ENCODE measurements at regions not wholly inside any gene's neighbourhood (a gene's known extent, or its start where the extent isn't known, plus 50 kb on each side); places are given as distances from the start of the nearest gene placed in this dataset.

GRCh38 chr6:92072387-92072786, 1347.0 kb downstream of the EPHA7 start:
- H3K9me3 ChIP-seq = no peaks in the 10 kb centered on the region
- DNase-seq (no peak), ATAC-seq (no peak)
- no peaks in the 10 kb centered on the region for H3K4me1 ChIP-seq
- H3K4me3 ChIP-seq = no peak overlapping the region
- H3K27me3 ChIP-seq (ENCODE audit: insufficient read depth in 3 of 3, low read length in 2 of 3) = no peaks in the 10 kb centered on the region
- 85 to 94% (median 89%) methylated on average over 3 of the region's 3 CpGs for WGBS, 3 donors
- intact Hi-C loops (cut with DNase I) = no loop called here
- no peaks in the 10 kb centered on the region for H3K36me3 ChIP-seq (ENCODE audit: insufficient read depth in 1 of 2, low read depth in 1 of 2)
- H3K27ac ChIP-seq = no peak overlapping the region
- no peak for TF ChIP-seq CTCF (IDR thresholded peaks at IDR 0.05)

GRCh38 chr6:92069781-92070180, 1349.6 kb downstream of the EPHA7 start:
- intact Hi-C loops (cut with DNase I) = no loop called here
- TF ChIP-seq CTCF (IDR thresholded peaks at IDR 0.05) = no peak
- no peaks in the 10 kb centered on the region for H3K27me3 ChIP-seq (ENCODE audit: insufficient read depth in 3 of 3, low read length in 2 of 3)
- no peaks in the 10 kb centered on the region for H3K9me3 ChIP-seq
- no peaks in the 10 kb centered on the region for H3K4me1 ChIP-seq
- H3K27ac ChIP-seq = no peak overlapping the region
- ATAC-seq (no peak), DNase-seq (no peak)
- H3K4me3 ChIP-seq = no peak overlapping the region
- no peaks in the 10 kb centered on the region for H3K36me3 ChIP-seq (ENCODE audit: insufficient read depth in 1 of 2, low read depth in 1 of 2)
- WGBS, 3 donors = 17 to 25% (median 21%) methylated on average over 3 of the region's 3 CpGs

- H3K4me3 ChIP-seq = no peak overlapping the region
- no peak overlapping the region for H3K27ac ChIP-seq
- no peaks in the 10 kb centered on the region for H3K4me1 ChIP-seq
- WGBS, 3 donors = 79 to 87% (median 85%) methylated on average over 2 of the region's 2 CpGs
- H3K36me3 ChIP-seq (ENCODE audit: insufficient read depth in 1 of 2, low read depth in 1 of 2) = no peaks in the 10 kb centered on the region
- no peaks in the 10 kb centered on the region for H3K9me3 ChIP-seq
- no peak for TF ChIP-seq CTCF (IDR thresholded peaks at IDR 0.05)
- intact Hi-C loops (cut with DNase I) = no loop called here
- ATAC-seq = no peak
- H3K27me3 ChIP-seq (ENCODE audit: insufficient read depth in 3 of 3, low read length in 2 of 3) = no peaks in the 10 kb centered on the region
- no peak for DNase-seq
Measured at GRCh38 chr6:92052513-92052912, 1366.8 kb downstream of the EPHA7 start.

- Histone ChIP-seq H3K4me1 (no peaks in the 10 kb centered on the region), H3K4me3 (no peak overlapping the region), H3K9me3 (no peaks in the 10 kb centered on the region), H3K27me3 (ENCODE audit: insufficient read depth in 3 of 3, low read length in 2 of 3) (no peaks in the 10 kb centered on the region), H3K36me3 (ENCODE audit: insufficient read depth in 1 of 2, low read depth in 1 of 2) (no peaks in the 10 kb centered on the region), H3K27ac (no peak overlapping the region)
- ATAC-seq (no peak), DNase-seq (no peak)
- intact Hi-C loops (cut with DNase I) = no loop called here
- 31 to 79% (median 56%) methylated on average over 1 of the region's 1 CpG for WGBS, 3 donors
- no peak for TF ChIP-seq CTCF (IDR thresholded peaks at IDR 0.05)
Measured at GRCh38 chr6:92050216-92050615, 1369.1 kb downstream of the EPHA7 start.

- Histone ChIP-seq H3K4me3 (no peak overlapping the region), H3K9me3 (no peaks in the 10 kb centered on the region), H3K27ac (no peak overlapping the region), H3K4me1 (no peaks in the 10 kb centered on the region), H3K27me3 (ENCODE audit: insufficient read depth in 3 of 3, low read length in 2 of 3) (no peaks in the 10 kb centered on the region), H3K36me3 (ENCODE audit: insufficient read depth in 1 of 2, low read depth in 1 of 2) (no peaks in the 10 kb centered on the region)
- no peak for TF ChIP-seq CTCF (IDR thresholded peaks at IDR 0.05)
- 28 to 43% (median 35%) methylated on average over 4 of the region's 4 CpGs for WGBS, 3 donors
- no peak for ATAC-seq
- intact Hi-C loops (cut with DNase I) = no loop called here
- no peak for DNase-seq
Measured at GRCh38 chr6:92047860-92048259, 1371.5 kb downstream of the EPHA7 start.
